CD4-positive, alpha-beta T cell treated with Interferon alpha-2 for 1 hour (primary cell): ENCODE measurements at regions not wholly inside any gene's neighbourhood (a gene's known extent, or its start where the extent isn't known, plus 50 kb on each side); places are given as distances from the start of the nearest gene placed in this dataset.
"Not testable (repeated sequence)": the region's sequence is repeated elsewhere in the genome, so short reads cannot be mapped to it uniquely, and the experiment has no call there.

Experiments
- DNase-seq, 2 donors: peaks; one replicate each; pipeline ENCODE4 v3.0.0-alpha.2; 2020 to 2022

- no peak for DNase-seq
Observed at GRCh38 chr13:58630794-58631193, 999.2 kb downstream of the PCDH17 start.

- no peak for DNase-seq
Observed at GRCh38 chr13:58633226-58633625, 1001.7 kb downstream of the PCDH17 start.

- DNase-seq = no peak
Observed at GRCh38 chr13:58655086-58655485, 1023.5 kb downstream of the PCDH17 start.

- no peak for DNase-seq
Observed at GRCh38 chr13:58660826-58661225, 1029.3 kb downstream of the PCDH17 start.

- no peak for DNase-seq
Observed at GRCh38 chr13:58666331-58666730, 1034.8 kb downstream of the PCDH17 start.

DNA sequence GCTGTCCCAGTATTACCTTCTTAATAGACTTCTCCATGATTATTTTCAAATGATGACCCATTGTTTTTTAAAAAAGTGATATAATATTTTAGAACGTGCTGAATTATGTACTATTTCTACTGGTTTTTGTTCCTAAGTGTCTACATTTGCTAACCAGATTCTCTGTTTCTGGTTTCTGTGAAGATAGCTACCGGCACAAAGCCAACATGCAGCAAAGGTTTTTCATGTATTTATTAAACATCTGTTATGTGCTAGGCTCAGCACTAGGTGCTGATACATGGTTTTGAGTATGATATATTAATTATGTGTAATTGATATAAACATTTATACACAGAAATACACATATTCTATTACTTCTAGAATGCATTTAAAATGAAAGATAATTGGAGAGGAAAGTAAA is 1035.6 kb downstream of the PCDH17 start:
- no peak for DNase-seq

- no peak for DNase-seq
Observed at GRCh38 chr13:58680115-58680514, 1048.6 kb downstream of the PCDH17 start.

DNA sequence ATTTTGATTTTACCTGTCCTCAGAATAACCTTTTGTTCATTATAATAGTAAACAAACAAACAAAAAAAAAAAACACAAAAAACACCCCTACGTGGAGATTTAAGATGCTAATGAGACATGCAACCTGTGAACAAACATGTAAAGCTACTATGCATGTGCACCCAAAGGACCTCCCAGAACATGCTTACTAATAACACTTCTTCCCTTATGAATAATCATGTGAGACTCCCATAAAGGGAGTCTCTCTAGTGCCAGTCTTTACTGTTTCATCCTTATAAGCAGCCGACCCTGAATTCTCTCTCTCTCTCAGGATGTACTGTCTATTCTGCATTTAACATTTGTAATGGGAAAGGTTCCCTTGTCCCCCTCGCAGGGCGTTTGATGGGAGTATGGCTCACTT is 1051.1 kb downstream of the PCDH17 start:
- DNase-seq = no peak

- DNase-seq = no peak
Observed at GRCh38 chr13:58687148-58687547, 1055.6 kb downstream of the PCDH17 start.

DNA sequence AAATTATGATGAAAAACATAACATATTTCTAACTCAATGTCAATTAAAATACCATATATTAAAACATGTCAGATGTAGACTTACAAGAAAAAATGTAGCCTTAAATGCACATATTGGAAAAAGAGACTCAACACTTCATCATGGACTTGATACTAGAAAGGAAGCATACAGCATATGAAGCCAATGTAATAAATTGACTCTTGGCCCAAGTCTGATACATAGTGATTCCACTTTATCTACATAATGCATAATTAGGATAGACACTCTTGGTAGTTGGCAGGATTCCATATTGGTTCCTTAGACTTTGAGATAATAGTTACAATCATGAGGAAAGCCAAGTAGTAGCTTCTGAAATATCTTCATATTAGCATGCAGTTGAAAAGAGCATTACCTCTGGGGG is 1067.0 kb downstream of the PCDH17 start:
- no peak for DNase-seq

- DNase-seq = no peak
Observed at GRCh38 chr13:58704953-58705352, 1073.4 kb downstream of the PCDH17 start.

DNA sequence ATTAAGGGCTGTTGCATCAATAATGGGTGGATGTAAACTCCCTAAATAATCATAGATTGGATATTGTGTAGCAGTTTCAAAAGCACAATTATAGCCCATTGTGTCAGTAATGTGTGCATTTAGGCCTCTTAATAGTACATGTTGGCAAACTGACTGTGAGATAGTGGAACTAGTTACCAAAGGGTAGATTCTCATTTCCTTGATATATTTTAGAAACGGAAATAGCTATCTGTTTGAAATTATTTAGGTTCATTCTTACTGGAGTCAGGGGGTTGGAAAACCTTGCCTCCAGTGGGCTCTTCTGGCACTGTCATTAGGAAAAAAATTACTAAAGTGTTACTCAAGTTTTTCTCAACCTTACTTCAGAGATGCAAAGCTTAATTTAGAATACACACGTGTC is 1074.9 kb downstream of the PCDH17 start:
- no peak for DNase-seq

DNA sequence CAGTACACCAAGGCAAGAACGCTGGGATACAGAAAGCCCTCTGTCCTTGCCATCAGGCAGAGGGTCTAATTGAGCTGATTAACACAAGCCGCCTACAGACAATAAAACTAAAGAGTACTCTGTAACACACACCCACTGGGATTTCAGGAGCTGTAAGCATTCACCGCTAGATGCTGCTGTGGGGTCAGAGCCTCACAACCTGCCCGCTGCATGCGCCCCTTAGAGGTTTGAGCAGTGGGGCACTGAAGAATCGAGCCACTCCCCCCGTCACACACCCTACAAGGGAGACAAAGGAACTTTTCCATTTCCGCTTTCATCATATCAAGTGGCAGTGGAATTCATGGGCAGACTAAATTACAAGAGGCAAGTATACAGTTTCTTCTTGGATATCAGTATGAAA is 1080.6 kb downstream of the PCDH17 start:
- DNase-seq = no peak

DNA sequence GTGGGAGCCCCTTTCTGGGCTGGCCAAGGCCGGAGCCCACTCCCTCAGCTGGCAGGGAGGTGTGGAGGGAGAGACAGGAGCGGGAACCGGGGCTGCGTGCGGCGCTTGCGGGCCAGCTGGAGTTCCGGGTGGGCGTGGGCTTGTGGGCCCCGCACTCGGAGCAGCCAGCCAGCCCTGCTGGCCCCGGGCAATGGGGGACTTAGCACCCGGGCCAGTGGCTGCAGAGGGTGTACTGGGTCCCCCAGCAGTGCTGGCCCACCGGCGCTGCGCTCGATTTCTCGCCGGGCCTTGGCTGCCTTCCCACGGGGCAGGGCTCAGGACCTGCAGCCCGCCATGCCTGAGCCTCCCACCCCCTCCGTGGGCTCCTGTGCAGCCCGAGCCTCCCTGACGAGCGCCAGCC is 1082.5 kb downstream of the PCDH17 start:
- DNase-seq = not testable (repeated sequence)

GRCh38 chr13:58721273-58721672 is 1089.7 kb downstream of the PCDH17 start:
- no peak for DNase-seq

- DNase-seq = no peak
Observed at GRCh38 chr13:58728126-58728525, 1096.6 kb downstream of the PCDH17 start.

DNA sequence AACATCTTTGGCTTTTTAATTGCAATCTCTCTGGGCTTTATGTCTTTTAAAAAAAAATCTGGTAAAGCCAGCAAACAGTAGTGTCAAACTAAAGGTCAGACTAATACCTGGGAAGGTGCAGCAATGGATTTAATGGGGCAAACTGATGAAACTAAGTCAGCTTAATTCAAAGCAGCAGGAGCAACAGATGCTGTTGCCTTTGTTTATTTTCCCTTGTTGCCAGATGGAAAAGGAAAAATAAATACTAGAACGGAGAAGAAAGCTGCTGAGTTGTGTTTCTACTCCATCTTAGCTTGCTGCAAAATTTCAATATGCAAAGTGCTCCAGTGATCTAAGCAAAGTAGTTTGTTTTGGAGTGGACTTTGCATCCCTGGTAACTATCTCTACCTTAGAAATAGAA is 1097.8 kb downstream of the PCDH17 start:
- no peak for DNase-seq

- no peak for DNase-seq
Observed at GRCh38 chr13:58744686-58745085, 1113.1 kb downstream of the PCDH17 start.

GRCh38 chr13:58767566-58767965 is 1136.0 kb downstream of the PCDH17 start:
- DNase-seq = no peak

DNA sequence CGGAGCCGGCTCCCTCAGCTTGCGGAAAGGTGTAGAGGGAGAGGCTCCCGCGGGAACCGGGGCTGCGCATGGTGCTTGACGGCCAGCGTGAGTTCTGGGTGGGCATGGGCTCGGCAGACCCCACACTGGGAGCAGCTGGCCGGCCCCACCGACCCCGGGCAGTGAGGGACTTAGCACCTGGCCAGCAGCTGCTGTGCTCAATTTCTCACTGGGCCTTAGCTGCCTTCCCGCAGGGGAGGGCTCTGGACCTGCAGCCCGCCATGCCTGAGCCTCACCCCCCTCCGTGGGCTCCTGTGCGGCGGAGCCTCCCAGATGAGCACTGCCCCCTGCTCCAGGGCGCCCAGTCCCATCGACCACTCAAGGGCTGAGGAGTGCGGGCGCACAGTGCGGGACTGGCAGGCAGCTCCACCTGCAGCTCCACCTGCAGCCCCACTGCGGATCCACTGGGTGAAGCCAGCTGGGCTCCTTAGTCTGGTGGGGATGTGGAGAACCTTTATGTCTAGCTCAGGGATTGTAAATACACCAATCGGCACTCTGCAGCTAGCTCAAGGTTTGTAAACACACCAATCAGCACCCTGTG is 1141.8 kb downstream of the PCDH17 start:
- DNase-seq = no peak

GRCh38 chr13:58782736-58783135 is 1151.2 kb downstream of the PCDH17 start:
- DNase-seq = no peak

DNA sequence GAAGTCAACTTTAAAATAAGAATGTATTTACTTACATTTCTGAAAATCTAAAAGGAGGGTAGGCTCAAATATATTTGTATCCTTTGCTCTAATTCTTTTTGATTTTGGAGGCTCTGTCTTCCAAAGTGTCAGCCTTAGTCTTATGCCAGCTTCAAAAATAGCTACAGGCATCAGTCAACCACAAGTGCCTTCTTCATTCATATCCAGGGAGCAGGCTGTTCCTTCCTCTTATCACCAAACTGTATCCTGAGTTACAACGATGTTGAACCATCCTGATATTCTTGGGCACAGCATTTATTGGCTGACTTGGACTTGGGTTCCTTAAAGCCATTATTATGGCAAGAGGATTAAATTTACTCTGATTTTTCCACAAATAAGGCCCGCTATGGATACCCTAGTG is 1161.3 kb downstream of the PCDH17 start:
- DNase-seq = no peak

- no peak for DNase-seq
Observed at GRCh38 chr13:58795715-58796114, 1164.2 kb downstream of the PCDH17 start.

DNA sequence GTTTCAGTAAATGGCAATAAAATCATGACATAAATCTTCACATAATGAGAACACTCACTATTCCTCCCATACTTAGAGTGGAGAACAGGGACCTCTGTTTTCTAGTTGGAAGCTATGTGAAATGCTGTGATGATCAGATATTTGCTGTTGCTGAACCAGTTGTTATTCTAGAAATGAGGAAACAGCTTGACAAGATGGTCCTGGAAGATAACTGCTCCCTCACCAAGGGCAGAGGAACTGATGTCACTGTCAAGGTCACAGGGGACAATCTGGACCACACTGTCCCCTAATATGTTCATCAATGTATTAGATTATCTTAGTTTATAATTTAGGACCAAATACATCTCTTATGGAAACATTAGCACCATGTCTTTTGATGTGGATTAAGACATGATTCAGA is 1173.3 kb downstream of the PCDH17 start:
- DNase-seq = no peak

GRCh38 chr13:58806401-58806800 is 1174.9 kb downstream of the PCDH17 start:
- DNase-seq = no peak

GRCh38 chr13:58823701-58824100 is 1192.2 kb downstream of the PCDH17 start:
- no peak for DNase-seq
